HG03097 (cell line): ENCODE measurements at regions not wholly inside any gene's neighbourhood (a gene's known extent, or its start where the extent isn't known, plus 50 kb on each side); places are given as distances from the start of the nearest gene placed in this dataset.
A peak's percentile ranks its signal among the peaks of the same experiment; 100 is the strongest.
"Not testable (repeated sequence)": the region's sequence is repeated elsewhere in the genome, so short reads cannot be mapped to it uniquely, and the experiment has no call there.

Source experiments
- ATAC-seq: cut with Tn5 transposase; IDR thresholded peaks from one replicate; pipeline ENCODE4 v1.9.1; 2021; ENCODE audit not compliant: unreplicated experiment, low FRiP score

- no peak for ATAC-seq
These were observed 255.9 kb upstream of the ERBB4 start for GRCh38 chr2:212794471-212794870.

- ATAC-seq = no peak
These were observed 253.0 kb upstream of the ERBB4 start for GRCh38 chr2:212791569-212791968.

- ATAC-seq = not testable (repeated sequence)
These were observed 247.5 kb upstream of the ERBB4 start for GRCh38 chr2:212786088-212786487.

GRCh38 chr2:212777020-212777491 is 238.5 kb upstream of the ERBB4 start:
- ATAC-seq = no peak

GRCh38 chr2:212773808-212774339 is 235.3 kb upstream of the ERBB4 start:
- ATAC-seq = no peak

- ATAC-seq = no peak
These were observed 231.6 kb upstream of the ERBB4 start for GRCh38 chr2:212770240-212770639.

GRCh38 chr2:212766921-212767320 is 228.3 kb upstream of the ERBB4 start:
- ATAC-seq = no peak

- ATAC-seq = no peak
These were observed 214.2 kb upstream of the ERBB4 start for GRCh38 chr2:212752730-212753351.

- no peak for ATAC-seq
These were observed 206.8 kb upstream of the ERBB4 start for GRCh38 chr2:212745359-212745758.

GRCh38 chr2:212737392-212738172 is 199.0 kb upstream of the ERBB4 start:
- ATAC-seq = no peak

GRCh38 chr2:212736385-212736726 is 197.8 kb upstream of the ERBB4 start:
- no peak for ATAC-seq

- ATAC-seq = no peak
These were observed 194.7 kb upstream of the ERBB4 start for GRCh38 chr2:212733273-212733672.

- ATAC-seq = no peak
These were observed 194.3 kb upstream of the ERBB4 start for GRCh38 chr2:212732860-212733259.

- ATAC-seq = peak; percentile 70
These were observed 192.4 kb upstream of the ERBB4 start for GRCh38 chr2:212730994-212731393.

- no peak for ATAC-seq
These were observed 190.1 kb upstream of the ERBB4 start for GRCh38 chr2:212728717-212729116.

- ATAC-seq = peak; percentile 45
These were observed 189.1 kb upstream of the ERBB4 start for GRCh38 chr2:212727751-212728150.

GRCh38 chr2:212726403-212726802 is 187.8 kb upstream of the ERBB4 start:
- no peak for ATAC-seq

GRCh38 chr2:212725180-212725579 is 186.6 kb upstream of the ERBB4 start:
- ATAC-seq = no peak

- ATAC-seq = no peak
These were observed 184.6 kb upstream of the ERBB4 start for GRCh38 chr2:212723226-212723625.

GRCh38 chr2:212722046-212722445 is 183.4 kb upstream of the ERBB4 start:
- ATAC-seq = no peak

GRCh38 chr2:212721026-212721451 is 182.4 kb upstream of the ERBB4 start:
- ATAC-seq = no peak

GRCh38 chr2:212715411-212715810 is 176.8 kb upstream of the ERBB4 start:
- not testable (repeated sequence) for ATAC-seq
